ENCODE measurements at regions not wholly inside any gene's neighbourhood (a gene's known extent, or its start where the extent isn't known, plus 50 kb on each side); places are given as distances from the start of the nearest gene placed in this dataset.
"Not testable (repeated sequence)": the region's sequence is repeated elsewhere in the genome, so short reads cannot be mapped to it uniquely, and the experiment has no call there.

DNA sequence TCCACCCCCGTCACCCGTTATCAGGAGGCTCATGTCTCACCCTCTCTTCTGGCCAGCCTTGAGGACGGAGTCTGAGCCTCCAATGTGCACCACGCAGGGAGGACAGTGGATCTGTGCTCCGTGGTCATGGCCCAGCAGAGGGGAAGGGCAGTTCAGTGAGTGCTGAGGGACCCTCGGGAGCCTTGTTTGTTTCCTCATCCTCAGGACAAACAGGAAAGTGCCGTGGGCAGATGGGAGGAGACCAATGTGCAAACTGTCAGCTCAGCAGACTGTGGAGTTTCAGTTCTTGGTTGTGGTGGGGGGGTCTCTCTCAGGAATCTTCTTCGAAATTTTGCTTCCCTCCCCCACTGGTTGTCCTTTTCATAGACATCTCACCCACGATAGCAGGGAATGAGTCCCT is 429.6 kb downstream of the DIRAS2 start:
- H3K9me3 Mint-ChIP-seq; CTCF ChIA-PET; POLR2A ChIA-PET; H3K36me3 Mint-ChIP-seq (ENCODE audit: low read depth); H3K4me1 Mint-ChIP-seq; H3K4me3 Mint-ChIP-seq; H3K27ac Mint-ChIP-seq; H3K27me3 Mint-ChIP-seq; DNase-seq: not testable (repeated sequence)

DNA sequence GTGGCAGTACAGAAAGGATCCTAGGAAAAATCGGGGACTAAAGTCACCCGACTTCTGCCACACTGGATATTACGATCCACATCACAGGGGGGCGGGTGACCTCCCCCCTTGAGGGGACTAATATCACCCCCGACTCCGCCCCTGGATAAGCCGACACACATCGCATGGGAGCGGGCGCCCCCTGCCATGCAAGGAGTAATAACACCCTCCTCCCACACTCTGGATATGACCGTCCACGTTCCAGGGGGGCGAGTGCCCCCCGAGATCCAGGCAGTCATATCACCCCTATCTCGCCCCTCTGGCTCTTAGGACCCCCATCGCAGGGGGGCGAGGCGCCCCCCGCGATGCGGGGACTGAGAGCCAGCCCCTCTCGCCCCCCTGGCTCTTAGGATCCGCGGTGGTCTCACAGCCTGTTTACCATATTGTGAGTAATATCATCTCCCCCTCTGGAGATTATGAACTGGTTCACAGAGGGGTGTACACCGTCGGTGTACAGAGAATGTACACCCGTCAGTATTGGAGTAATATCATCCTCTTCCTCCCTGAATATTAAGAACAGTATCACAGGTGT is 423.0 kb downstream of the DIRAS2 start:
- CTCF ChIA-PET: no interaction called here
- Mint-ChIP-seq H3K36me3 (ENCODE audit: low read depth) (no peaks in the 10 kb centered on the region), H3K27ac (no peak overlapping the region), H3K9me3 (no peaks in the 10 kb centered on the region), H3K4me3 (no peak overlapping the region), H3K4me1 (no peaks in the 10 kb centered on the region), H3K27me3 (no peaks in the 10 kb centered on the region)
- POLR2A ChIA-PET: no interaction called here
- DNase-seq: peak; percentile 30

DNA sequence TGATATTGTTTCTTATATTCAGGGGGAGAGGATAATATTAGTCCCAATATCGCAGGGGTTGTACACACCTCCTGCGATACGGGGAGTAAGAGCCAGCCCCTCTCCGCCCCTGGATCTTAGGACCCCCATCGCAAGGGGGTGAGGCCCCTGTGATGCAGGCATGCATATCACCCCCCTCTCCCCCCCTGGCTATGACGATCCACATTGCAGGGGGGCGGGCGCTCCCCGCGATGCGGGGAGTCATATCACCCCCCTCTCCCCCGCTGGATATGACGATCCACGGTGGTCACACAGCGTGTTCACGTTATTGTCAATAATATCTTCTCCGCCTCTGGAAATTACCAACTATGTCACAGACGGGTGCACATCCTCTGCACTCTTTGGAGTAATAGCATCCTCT is 420.7 kb downstream of the DIRAS2 start:
- POLR2A ChIA-PET; CTCF ChIA-PET; H3K4me3 Mint-ChIP-seq; H3K4me1 Mint-ChIP-seq; H3K9me3 Mint-ChIP-seq; H3K27me3 Mint-ChIP-seq; H3K27ac Mint-ChIP-seq; H3K36me3 Mint-ChIP-seq (ENCODE audit: low read depth): not testable (repeated sequence)
- peak; percentile 34 for DNase-seq

DNA sequence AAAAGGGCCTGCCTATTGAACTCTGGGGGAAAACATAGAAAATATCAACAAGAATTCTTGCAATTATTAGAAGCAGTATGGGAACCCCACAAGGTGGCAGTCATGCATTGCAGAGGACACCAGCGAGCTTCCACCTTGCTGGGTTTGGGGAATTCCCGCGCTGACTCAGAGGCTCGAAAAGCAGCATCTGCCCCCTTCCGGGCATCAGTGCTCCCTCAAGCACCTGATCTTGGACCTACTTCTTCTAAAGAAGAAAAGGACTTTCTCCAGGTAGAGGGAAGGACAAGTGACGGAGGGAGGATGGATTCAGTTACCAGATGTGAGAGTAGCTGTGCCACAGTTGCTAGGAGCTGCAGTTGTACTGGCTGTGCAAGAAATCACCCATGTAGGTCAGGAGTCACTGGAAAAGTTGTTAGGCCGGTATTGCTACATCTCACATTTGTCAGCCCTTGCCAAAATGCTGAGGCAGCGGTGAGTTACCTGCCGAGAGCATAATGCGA is 415.7 kb downstream of the DIRAS2 start:
- H3K4me1 Mint-ChIP-seq; H3K9me3 Mint-ChIP-seq; H3K27me3 Mint-ChIP-seq; H3K4me3 Mint-ChIP-seq; H3K27ac Mint-ChIP-seq; CTCF ChIA-PET; H3K36me3 Mint-ChIP-seq (ENCODE audit: low read depth); POLR2A ChIA-PET: not testable (repeated sequence)
- DNase-seq: peak; percentile 70

DNA sequence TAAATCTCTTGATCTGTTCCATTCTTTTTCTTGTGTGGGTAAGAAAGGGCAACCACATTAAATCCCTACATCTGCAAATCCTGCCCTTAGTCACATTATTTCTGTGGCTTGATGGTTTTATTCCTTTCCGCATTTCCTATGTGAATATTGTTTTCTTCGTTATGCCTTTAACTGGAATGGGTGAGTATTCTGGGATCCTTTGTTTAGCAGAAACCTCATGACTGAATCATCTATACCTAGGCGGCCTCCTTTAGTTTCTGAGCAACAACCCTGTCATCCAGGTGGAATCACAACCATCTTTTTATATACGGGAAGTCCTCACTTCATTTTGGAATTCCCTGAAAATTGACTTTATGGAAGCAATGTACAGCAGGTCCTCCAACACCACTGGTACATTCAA is 409.5 kb downstream of the DIRAS2 start:
- CTCF ChIA-PET; DNase-seq; H3K4me3 Mint-ChIP-seq; H3K27me3 Mint-ChIP-seq; H3K27ac Mint-ChIP-seq; H3K4me1 Mint-ChIP-seq; POLR2A ChIA-PET; H3K9me3 Mint-ChIP-seq; H3K36me3 Mint-ChIP-seq (ENCODE audit: low read depth): not testable (repeated sequence)

DNA sequence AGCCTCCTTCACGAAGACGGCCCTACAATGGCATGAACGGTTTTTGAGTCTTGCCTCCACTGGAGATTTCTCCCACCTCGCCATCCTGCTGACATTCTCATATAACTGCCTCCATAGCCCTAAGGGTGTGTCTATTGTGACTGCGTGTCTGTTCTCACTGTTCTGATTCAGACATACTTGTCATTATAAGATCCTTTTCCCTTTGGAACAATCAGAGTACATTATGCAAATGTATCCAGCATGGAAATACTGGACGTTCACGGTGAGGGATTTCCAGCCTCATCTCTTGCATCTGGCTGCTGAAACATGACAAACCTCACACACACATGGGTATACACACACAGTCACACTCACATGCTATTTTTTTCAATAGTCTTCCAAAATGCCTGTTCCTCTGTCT is 402.1 kb downstream of the DIRAS2 start:
- H3K4me3 Mint-ChIP-seq: no peak overlapping the region
- H3K4me1 Mint-ChIP-seq: no peaks in the 10 kb centered on the region
- H3K9me3 Mint-ChIP-seq: no peaks in the 10 kb centered on the region
- peaks cover 10% of the 10 kb centered on the region for H3K27me3 Mint-ChIP-seq
- CTCF ChIA-PET: no interaction called here
- POLR2A ChIA-PET: no interaction called here
- no peaks in the 10 kb centered on the region for H3K36me3 Mint-ChIP-seq (ENCODE audit: low read depth)
- no peak for DNase-seq
- no peak overlapping the region for H3K27ac Mint-ChIP-seq

DNA sequence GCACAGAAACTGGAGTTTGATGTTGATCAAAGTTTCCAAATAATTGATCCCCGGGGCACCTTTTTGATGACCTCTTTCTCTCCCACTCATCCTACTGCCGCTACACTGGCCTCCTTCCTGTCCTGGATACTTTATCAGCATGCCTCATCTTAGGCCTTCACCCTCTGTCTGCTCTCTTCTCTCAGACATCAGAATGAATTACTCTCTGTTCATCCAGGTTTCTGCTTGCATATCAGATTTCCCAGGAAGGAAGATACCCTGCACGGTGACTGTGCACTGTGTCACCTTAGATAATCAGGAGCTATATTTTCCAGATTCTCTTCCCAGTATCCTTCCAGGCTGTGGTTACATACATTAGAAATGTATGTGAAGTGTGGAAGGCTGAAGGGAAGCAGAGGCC is 397.0 kb downstream of the DIRAS2 start:
- H3K27ac Mint-ChIP-seq: no peak overlapping the region
- CTCF ChIA-PET: no interaction called here
- H3K27me3 Mint-ChIP-seq: peaks cover 11% of the 10 kb centered on the region
- H3K36me3 Mint-ChIP-seq (ENCODE audit: low read depth): no peaks in the 10 kb centered on the region
- no peak for DNase-seq
- H3K4me3 Mint-ChIP-seq: no peak overlapping the region
- POLR2A ChIA-PET: no interaction called here
- H3K4me1 Mint-ChIP-seq: no peaks in the 10 kb centered on the region
- H3K9me3 Mint-ChIP-seq: no peaks in the 10 kb centered on the region

DNA sequence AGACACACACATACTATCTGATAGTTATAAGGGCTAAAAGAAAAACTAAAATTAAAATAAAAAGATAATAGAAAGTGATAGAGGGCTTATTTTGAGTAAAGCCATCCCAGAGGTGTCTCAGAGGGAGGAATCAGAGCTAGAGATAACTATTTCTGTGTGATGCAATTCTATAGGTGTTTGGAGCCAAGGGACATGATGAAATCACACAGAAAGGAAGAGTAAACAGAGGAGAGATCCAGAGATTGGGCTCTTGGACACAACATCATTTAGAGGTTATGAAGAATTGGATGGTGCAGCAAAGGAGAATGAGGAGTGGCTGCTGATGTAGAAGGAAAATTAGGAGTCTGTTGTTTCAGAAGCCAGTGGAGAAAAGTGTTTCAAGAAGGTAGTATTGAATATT is 393.5 kb downstream of the DIRAS2 start:
- H3K9me3 Mint-ChIP-seq: no peaks in the 10 kb centered on the region
- no peaks in the 10 kb centered on the region for H3K36me3 Mint-ChIP-seq (ENCODE audit: low read depth)
- no peaks in the 10 kb centered on the region for H3K4me1 Mint-ChIP-seq
- no peak for DNase-seq
- H3K4me3 Mint-ChIP-seq: no peak overlapping the region
- H3K27me3 Mint-ChIP-seq: peaks cover 13% of the 10 kb centered on the region
- H3K27ac Mint-ChIP-seq: no peak overlapping the region
- ChIA-PET POLR2A (no interaction called here), CTCF (no interaction called here)

DNA sequence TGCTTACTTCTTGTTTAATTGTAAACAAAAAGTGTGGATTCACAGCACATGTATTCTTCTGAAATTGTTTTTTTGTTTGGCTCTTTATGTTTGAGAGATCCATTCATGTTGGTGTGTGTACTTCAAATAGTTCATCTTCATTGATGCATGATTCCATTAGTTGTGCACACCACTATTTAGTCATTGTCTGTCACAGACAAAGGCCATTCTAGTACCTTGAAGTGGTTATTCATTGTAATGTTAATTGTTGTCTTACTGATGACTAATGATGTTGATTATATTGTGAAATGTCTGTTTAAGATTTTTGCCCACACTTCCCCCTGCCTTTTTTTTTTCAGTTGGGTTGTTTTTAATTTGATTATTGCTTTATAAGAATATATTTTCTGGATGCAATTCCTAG is 391.3 kb downstream of the DIRAS2 start:
- Mint-ChIP-seq H3K36me3 (ENCODE audit: low read depth) (no peaks in the 10 kb centered on the region), H3K27ac (no peak overlapping the region), H3K9me3 (no peaks in the 10 kb centered on the region), H3K4me3 (no peak overlapping the region), H3K27me3 (peaks cover 11% of the 10 kb centered on the region), H3K4me1 (no peaks in the 10 kb centered on the region)
- CTCF ChIA-PET: no interaction called here
- POLR2A ChIA-PET: no interaction called here
- no peak for DNase-seq

DNA sequence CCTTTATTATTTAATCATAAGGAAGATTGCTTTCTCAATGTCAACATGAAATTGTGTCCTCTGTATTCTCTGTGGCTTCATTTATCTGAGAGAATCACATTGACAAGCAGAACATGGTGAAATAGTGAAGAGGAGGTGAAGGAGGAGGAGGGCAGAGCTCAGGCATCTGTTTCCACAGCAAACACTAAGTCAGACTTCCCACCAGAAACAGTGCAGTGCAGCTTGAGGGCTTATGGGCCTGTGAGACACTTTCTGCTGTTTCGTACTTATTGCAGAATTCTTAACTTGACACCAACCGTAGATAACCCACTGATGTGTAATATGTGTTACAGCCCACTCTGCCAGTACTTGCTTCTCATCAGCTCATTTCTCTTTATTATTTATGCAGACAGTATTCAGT is 386.3 kb downstream of the DIRAS2 start:
- Mint-ChIP-seq H3K4me1 (no peaks in the 10 kb centered on the region), H3K4me3 (no peak overlapping the region), H3K9me3 (peaks cover 4% of the 10 kb centered on the region), H3K27me3 (peaks cover 8% of the 10 kb centered on the region), H3K36me3 (ENCODE audit: low read depth) (no peaks in the 10 kb centered on the region), H3K27ac (no peak overlapping the region)
- DNase-seq: no peak
- ChIA-PET POLR2A (no interaction called here), CTCF (interaction anchor here (1.1 kb wide), 1 partner anchor 104 kb away, joined by 3 read pairs; no protein-coding TSS in a partner anchor)

DNA sequence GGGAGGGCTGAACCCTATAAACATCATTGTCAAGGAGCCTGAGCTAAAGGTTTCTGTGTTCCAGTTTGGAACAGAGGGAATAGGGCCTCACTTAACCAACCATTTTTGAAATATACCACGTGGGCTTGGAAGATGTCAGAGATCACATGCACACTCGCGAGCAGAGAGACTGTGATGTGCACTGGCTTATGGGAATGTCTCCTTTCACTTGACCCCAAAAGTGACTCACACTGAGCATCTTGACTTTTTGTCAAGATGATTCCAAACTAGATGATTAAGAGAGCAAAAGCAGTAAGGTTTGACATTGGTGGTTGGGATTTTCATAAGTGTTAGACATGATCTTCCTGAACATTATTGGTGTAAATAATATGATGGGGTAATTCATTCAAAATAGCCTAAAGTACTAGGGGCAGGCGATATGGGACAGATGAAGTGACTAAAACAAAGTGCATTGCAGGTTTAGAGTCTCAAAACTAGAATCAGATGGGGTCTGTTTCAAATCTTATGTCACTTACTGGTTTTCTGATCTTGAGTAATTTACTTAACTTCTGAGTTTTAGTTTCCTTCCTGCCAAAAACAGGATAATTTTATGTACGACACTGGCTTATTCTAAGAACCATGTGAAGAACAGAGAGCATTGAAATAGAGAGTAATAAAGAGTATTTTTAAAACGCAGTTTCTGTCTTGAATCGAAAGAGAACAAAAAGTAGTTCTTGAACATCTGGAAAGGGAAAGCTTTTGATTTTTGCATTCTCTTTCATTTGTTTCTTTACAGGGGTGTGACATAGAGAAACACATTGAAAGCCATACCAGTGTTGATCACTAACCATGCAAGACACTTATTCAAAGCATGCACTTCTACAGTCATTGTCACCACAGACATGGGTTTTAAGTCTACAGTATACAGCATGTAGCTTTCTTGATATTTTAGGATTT is 383.0 kb downstream of the DIRAS2 start:
- ChIA-PET CTCF (interaction anchor here (0.8 kb wide), 1 partner anchor 23 kb away, joined by 3 read pairs; no protein-coding TSS in a partner anchor), POLR2A (no interaction called here)
- Mint-ChIP-seq H3K27me3 (peaks cover 7% of the 10 kb centered on the region), H3K4me1 (no peaks in the 10 kb centered on the region), H3K27ac (no peak overlapping the region), H3K36me3 (ENCODE audit: low read depth) (no peaks in the 10 kb centered on the region), H3K9me3 (peaks cover 12% of the 10 kb centered on the region), H3K4me3 (no peak overlapping the region)
- no peak for DNase-seq

DNA sequence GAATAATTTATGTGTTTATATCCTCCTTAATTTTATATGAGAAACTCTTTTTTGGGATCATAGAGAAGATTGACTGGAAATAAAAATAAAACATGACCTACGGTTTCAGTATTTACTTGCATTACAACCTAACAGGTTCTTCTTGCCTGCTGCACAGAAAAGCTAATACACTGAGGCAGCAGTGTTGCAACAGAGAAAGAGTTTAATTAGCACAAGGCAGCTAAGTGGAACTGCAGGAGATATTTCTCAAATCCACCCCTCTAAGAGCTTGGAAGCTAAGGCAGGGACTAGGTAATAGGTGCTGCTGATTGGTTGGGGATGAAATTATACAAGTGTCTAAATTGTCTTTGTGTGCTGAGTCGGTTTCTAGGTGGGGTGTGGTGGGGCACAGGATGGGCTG is 380.9 kb downstream of the DIRAS2 start:
- Mint-ChIP-seq H3K4me1 (no peaks in the 10 kb centered on the region), H3K36me3 (ENCODE audit: low read depth) (no peaks in the 10 kb centered on the region), H3K27me3 (peaks cover 15% of the 10 kb centered on the region), H3K4me3 (no peak overlapping the region), H3K9me3 (peaks cover 12% of the 10 kb centered on the region), H3K27ac (no peak overlapping the region)
- POLR2A ChIA-PET: no interaction called here
- CTCF ChIA-PET: interaction anchor here (1.1 kb wide), 1 partner anchor 57 kb away, joined by 3 read pairs; no protein-coding TSS in a partner anchor
- DNase-seq: no peak

DNA sequence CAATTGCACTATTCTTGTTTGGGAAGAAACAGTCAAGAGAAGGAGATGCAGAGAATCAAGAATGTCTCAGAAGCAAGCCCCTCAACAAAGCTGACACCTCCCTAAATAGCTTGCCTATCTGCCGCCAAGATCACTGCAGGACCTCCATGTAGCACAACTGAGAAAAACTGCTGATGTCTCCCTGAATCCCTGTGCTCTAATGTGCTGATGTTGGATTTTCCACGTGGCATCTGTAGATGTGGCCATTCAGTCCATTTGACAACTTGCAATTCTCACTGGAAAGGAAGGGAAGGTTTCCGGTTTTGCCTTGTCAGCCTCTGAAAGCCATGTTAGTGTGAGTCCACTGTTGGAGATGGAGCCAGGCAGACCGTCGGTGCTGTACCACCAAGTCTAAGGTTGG is 374.0 kb downstream of the DIRAS2 start:
- H3K27ac Mint-ChIP-seq: no peak overlapping the region
- no peak for DNase-seq
- POLR2A ChIA-PET: interaction anchor here (0.6 kb wide), 1 partner anchor 29 kb away, joined by 3 read pairs; no protein-coding TSS in a partner anchor
- no peaks in the 10 kb centered on the region for H3K36me3 Mint-ChIP-seq (ENCODE audit: low read depth)
- H3K4me3 Mint-ChIP-seq: no peak overlapping the region
- H3K9me3 Mint-ChIP-seq: no peaks in the 10 kb centered on the region
- peaks cover 20% of the 10 kb centered on the region for H3K27me3 Mint-ChIP-seq
- CTCF ChIA-PET: interaction anchor here (0.6 to 1.1 kb wide), 2 partner anchors 9 to 146 kb away, joined by 3 to 4 read pairs; no protein-coding TSS in a partner anchor
- no peaks in the 10 kb centered on the region for H3K4me1 Mint-ChIP-seq

Measured in activated CD4-positive, alpha-beta T cell treated with anti-CD3 and anti-CD28 coated beads, Interleukin-2, amount 10 ng/mL, durations not matched to agents 7 days and 5 days (primary cell).